GM12801 (cell line): ENCODE measurements at regions not wholly inside any gene's neighbourhood (a gene's known extent, or its start where the extent isn't known, plus 50 kb on each side); places are given as distances from the start of the nearest gene placed in this dataset.

Experiments used
- CTCF ChIP-seq: IDR thresholded peaks from one replicate; pipeline ENCODE4 v1.5.1; 2011; ENCODE audit warnings: control low read depth; ENCODE audit not compliant: insufficient read length; ENCODE audit errors: extremely low read depth

- no peak for TF ChIP-seq CTCF
Measured at GRCh38 chr1:56196839-56197238, 382.5 kb downstream of the PLPP3 start.

GRCh38 chr1:56194701-56195300 lies 384.6 kb downstream of the PLPP3 start:
- TF ChIP-seq CTCF = no peak

- no peak for TF ChIP-seq CTCF
Measured at GRCh38 chr1:56193656-56194055, 385.7 kb downstream of the PLPP3 start.

- no peak for TF ChIP-seq CTCF
Measured at GRCh38 chr1:56191369-56191768, 388.0 kb downstream of the PLPP3 start.

- no peak for TF ChIP-seq CTCF
Measured at GRCh38 chr1:56190806-56191365, 388.5 kb downstream of the PLPP3 start.

GRCh38 chr1:56189946-56190805 lies 389.2 kb downstream of the PLPP3 start:
- no peak for TF ChIP-seq CTCF

- no peak for TF ChIP-seq CTCF
Measured at GRCh38 chr1:56189454-56189853, 389.9 kb downstream of the PLPP3 start.
